ENCODE measurements at regions not wholly inside any gene's neighbourhood (a gene's known extent, or its start where the extent isn't known, plus 50 kb on each side); places are given as distances from the start of the nearest gene placed in this dataset.
"Not testable (repeated sequence)": the region's sequence is repeated elsewhere in the genome, so short reads cannot be mapped to it uniquely, and the experiment has no call there.

- no peak for DNase-seq
These were observed 2320.8 kb downstream of the ARAP2 start for GRCh38 chr4:33923469-33923868.

DNA sequence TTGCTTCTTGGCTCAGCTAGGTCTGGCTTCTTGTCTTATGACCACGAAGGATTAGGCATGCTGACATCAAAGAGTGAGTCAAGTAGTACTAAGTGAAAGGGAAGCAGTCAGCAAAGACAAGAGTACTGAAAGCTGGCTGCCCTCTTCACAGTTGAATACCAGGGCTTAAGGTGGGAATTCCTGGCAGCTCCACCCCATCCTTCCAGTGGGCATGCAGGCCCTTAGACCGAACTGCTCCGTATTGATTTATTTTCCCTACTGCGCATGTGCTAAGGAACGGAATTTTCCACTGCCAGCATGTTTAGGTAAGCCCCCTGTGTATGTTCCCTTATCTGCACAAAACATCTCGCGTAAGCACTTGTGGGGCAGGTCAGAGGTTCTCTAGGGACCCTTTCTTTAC lies 2320.1 kb downstream of the ARAP2 start:
- DNase-seq = no peak

GRCh38 chr4:33924811-33925210 lies 2319.5 kb downstream of the ARAP2 start:
- no peak for DNase-seq

GRCh38 chr4:33930497-33930896 lies 2313.8 kb downstream of the ARAP2 start:
- DNase-seq = no peak

DNA sequence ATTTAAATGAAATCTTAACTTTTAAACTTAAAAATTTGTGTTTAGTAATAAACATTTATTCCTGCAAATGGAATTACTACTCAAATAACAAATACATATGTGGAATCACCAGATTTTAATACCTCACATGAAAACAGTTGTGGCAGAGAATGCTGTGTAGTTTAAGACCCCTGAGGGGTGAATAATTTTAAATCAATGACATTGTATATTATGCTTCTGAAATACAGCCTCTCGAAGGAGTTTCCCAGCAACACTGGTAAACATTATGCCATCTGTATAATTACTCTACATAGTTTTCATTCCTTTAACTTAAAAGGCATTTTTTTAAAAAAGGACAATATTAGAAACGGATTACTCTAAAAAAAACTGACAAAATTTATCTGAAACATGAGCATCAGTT lies 2313.3 kb downstream of the ARAP2 start:
- DNase-seq = no peak

DNA sequence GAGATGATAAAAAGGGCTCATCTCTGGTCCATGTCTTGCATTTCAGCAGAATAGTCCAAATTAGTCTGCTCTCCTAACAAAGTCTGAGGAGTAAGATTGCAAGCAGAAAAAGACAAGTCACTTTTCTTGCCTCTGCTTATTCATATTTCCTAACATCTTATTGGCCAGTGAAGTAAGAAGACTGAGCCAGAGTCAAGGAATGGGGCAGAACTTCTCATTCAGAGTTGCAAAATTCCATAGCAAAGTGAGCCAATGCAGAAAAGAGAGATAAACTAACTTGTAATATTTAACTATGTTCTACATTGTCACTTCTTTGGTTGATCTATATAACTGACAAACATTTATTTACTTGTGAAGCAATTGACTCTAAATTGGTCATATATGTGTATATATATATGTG lies 2304.0 kb downstream of the ARAP2 start:
- DNase-seq = no peak

GRCh38 chr4:33941854-33942253 lies 2302.5 kb downstream of the ARAP2 start:
- no peak for DNase-seq

GRCh38 chr4:33948921-33949320 lies 2295.4 kb downstream of the ARAP2 start:
- DNase-seq = no peak

GRCh38 chr4:33953848-33954247 lies 2290.5 kb downstream of the ARAP2 start:
- DNase-seq = not testable (repeated sequence)

DNA sequence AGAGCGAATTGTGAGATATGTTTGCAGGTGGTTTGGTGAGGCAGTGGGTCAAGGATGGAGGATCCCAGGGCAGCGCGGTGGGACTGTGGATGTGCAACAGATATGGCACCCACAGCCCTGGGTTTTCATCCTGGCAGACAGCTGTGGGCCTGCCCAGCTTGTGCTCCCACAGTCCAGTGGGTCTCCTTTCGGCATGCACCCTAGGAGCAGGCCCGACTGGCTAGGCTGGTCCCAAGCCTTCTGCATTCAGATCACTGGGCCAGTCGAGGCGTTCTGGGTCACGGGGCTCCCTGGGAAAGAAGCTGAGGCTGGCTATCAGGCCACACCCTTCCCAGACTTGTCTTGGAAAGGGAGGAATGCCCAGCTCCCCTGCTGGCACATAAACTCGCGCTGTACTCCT lies 2289.6 kb downstream of the ARAP2 start:
- DNase-seq = no peak

DNA sequence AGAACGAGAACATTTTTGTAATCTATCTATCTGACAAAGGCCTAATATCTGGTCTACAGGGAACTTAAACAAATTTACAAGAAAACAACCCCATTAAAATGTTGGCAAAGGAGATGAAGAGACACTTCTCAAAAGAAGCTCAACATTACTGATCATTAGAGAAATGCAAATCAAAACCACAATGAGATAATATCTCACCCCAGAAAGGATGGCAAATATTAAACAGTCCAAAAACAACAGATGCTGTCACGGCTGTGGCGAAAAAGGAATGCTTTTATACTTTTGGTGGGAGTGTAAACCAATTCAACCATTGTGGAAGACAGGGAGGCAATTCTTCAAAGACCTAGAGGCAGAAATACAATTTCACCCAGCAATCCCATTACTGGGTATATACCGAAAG lies 2284.8 kb downstream of the ARAP2 start:
- no peak for DNase-seq

- no peak for DNase-seq
These were observed 2282.6 kb downstream of the ARAP2 start for GRCh38 chr4:33961761-33962160.

DNA sequence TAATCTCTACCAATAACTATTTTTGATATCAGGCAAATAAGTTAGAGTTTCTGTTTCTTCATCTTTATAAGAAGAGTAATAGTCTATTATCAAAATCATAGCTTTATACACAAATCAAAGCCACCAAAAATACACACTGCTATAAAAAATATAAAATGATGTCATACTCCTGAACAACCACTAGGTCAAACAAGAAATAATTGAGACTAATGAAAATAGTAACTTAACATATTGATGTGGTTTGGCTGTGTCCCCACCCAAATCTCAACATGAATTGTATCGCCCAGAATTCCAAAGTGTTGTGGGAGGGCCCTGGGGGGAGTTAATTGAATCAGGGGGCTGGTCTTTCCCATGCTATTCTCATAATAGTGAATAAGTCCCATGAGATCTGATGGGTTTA lies 2277.5 kb downstream of the ARAP2 start:
- no peak for DNase-seq

DNA sequence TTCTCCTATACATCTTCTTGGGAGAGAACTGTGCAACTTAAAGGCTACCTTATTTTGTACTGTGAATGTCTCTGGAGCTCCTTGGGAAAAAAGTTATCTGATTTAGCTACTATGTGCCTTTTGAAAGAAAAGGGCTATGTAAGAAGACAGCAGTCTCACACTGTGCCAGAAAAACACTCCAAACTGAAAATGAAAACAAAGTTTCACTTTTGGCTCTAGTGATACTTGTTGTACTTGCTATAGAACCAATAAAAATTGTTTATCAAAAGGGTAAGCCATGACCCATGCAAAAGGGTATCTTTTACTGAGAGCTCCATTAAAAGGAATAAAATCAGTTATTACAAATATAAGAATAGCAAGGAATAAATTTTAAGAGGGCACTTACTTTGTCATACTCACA lies 2270.0 kb downstream of the ARAP2 start:
- no peak for DNase-seq

DNA sequence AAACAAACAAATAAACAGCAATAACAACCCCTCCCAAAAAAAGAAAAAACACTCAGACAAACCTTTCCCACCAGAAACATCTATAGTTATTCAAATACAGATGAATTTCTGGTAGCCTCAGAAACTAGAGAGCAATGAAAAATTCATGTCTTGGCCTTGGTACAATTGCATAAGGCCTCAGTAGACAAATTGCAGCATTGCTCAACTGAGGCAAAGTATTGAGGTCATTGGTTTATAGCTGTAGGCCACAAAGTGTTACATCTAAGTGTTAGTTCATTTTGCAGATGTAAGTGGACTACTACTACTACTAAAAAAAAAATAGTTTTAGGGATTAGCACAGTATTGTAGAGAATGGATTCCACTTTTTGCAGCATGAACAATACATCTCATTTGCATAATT lies 2268.3 kb downstream of the ARAP2 start:
- DNase-seq = no peak

GRCh38 chr4:33979781-33980180 lies 2264.5 kb downstream of the ARAP2 start:
- DNase-seq = not testable (repeated sequence)

DNA sequence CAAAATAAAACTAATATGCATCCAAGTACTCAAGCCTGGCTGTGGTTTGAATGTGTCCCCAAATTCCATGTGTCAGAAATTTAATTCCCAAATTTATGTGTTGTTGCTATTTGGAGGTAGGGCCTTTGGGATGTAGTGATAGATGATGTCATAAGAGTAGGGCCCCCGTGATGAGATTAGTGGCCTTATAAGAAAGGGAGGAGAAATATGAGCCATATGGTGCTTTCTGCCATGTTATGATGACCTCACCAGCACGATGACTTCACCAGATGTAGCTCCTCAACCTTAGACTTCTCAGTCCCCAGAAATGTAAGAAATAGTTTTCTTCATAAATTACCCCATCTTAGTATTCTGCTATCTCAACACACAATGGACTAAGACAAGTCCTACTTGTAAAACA lies 2264.0 kb downstream of the ARAP2 start:
- DNase-seq = no peak

- no peak for DNase-seq
These were observed 2254.4 kb downstream of the ARAP2 start for GRCh38 chr4:33989820-33990443.

- DNase-seq = no peak
These were observed 2248.1 kb downstream of the ARAP2 start for GRCh38 chr4:33996075-33996718.

GRCh38 chr4:33998291-33998690 lies 2246.0 kb downstream of the ARAP2 start:
- no peak for DNase-seq

DNA sequence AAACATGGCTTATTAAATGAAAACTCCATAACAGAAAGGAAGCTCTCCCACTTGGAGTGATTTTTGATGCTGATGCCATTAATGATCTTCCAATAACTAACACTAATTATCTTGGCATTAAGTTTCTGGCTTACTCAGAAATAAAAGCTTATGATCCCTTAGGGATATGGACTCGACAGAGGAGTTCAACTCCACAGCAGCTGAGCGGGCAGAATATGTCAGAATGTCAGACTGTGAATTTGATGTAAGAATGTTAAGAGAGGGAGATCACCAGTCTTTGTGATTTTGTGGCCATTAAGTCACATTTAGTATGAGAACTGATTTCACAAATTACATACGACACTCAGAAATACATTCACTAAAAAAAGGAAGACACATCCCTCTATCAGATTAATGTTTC lies 2244.0 kb downstream of the ARAP2 start:
- no peak for DNase-seq

GRCh38 chr4:34006540-34006939 lies 2237.8 kb downstream of the ARAP2 start:
- not testable (repeated sequence) for DNase-seq

DNA sequence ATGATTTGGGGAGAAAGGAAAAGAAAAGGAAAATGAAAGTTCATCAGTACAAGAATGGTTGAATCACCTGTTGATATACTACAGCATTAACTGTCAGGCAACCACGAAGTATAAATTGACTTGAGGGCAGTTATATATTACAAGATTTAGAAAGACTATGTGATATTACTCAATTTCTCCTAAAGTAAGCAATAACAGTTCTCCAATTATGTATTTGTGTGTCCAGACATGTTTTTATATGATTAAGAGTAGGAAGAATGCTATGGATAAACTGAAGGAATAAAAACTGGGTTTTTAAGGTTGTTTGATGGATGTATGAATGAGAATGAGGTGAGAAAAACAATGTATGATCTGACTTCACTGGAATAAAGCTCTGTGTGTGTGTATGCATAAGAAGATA lies 2234.4 kb downstream of the ARAP2 start:
- no peak for DNase-seq

DNA sequence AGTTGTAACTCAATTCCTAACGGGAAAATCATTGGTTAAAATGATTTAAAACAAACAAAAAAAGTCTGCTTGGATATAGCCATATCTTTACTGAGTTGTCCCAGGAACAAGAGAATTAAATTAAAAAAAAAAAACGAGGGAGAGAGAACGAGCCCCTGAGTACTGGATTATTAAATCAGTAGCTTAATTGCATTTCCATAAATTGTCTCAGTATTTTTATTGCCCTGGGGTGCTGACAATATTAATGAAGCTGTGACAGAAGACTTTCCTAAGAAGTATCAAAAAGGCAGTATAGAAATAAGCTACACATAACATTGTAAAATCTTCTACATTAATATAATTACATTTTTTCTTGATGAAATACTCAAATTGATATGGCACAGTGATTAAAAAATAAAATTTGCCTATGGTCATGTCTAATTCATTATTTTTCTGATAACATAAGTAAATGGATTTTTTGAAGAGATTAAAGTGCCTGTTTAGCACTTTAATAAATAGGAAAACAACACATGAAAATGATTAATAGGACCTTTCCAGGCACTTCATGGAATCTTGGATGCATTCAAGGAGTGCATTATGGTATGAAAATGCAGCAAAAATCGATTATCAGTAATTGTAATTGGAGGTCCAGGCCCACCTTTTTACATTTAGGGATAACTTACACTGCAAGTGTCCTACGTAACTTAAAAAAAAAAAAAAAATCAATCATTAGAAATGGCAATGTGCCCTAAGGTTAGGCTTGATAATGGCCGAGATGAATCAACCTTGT lies 2233.4 kb downstream of the ARAP2 start:
- DNase-seq = no peak

Data from suppressor macrophage treated with lipopolysaccharide for 1 hour (primary cell).